OCI-LY3 (cell line): ENCODE measurements at regions not wholly inside any gene's neighbourhood (a gene's known extent, or its start where the extent isn't known, plus 50 kb on each side); places are given as distances from the start of the nearest gene placed in this dataset.

Source experiments
- H2AFZ ChIP-seq: fragments of 200-600, 300-600 bp; shearing (Covaris generic); 2 replicates; pipeline ENCODE4 v1.6.0; 2014; ENCODE audit warnings: antibody characterized with exemption, low read depth, low read length
- H3K27ac ChIP-seq: fragments of 200-600, 300-600 bp; sonication (generic); 2 replicates; pipeline ENCODE4 v1.5.1; 2014; ENCODE audit warnings: mild to moderate bottlenecking, low read length, moderate library complexity, mixed read lengths
- H3K27me3 ChIP-seq: fragments of 200-600, 300-600 bp; sonication (generic); 2 replicates; pipeline ENCODE4 v1.6.1; 2014; ENCODE audit warnings: low read depth, low read length, mixed read lengths
- H3K36me3 ChIP-seq: fragments of 200-600, 300-600 bp; sonication (generic); replicated peaks from 2 replicates; pipeline ENCODE3; 2014; ENCODE audit warnings: low read depth, low read length, mixed read lengths
- H3K4me1 ChIP-seq: fragments of 300-600, 200-600 bp; sonication (generic); 2 replicates; pipeline ENCODE4 v1.6.1; 2014; ENCODE audit warnings: low read length, mixed read lengths
- H3K4me2 ChIP-seq: fragments of 200-600, 300-600 bp; sonication (generic); 2 replicates; pipeline ENCODE4 v1.6.1; 2014; ENCODE audit warnings: low read length, mixed read lengths
- H3K4me3 ChIP-seq: fragments of 300-600, 200-600 bp; sonication (generic); 2 replicates; pipeline ENCODE4 v1.5.1; 2014; ENCODE audit warnings: antibody characterized with exemption, mild to moderate bottlenecking, low read length, moderate library complexity
- H3K79me2 ChIP-seq: fragments of 300-600, 200-600 bp; shearing (Covaris generic); 2 replicates; pipeline ENCODE4 v1.6.1; 2014; ENCODE audit warnings: mild to moderate bottlenecking, low read length, mixed read lengths
- H3K9ac ChIP-seq: fragments of 300-600, 200-600 bp; shearing (Covaris generic); 2 replicates; pipeline ENCODE4 v1.6.0; 2014; ENCODE audit warnings: mild to moderate bottlenecking, low read length, moderate library complexity
- H3K9me3 ChIP-seq: fragments of 200-600, 300-600 bp; shearing (Covaris generic); 2 replicates; pipeline ENCODE4 v1.6.1; 2014; ENCODE audit warnings: low read length, mixed read lengths; ENCODE audit not compliant: insufficient read depth
- H4K20me1 ChIP-seq: fragments of 200-600, 300-600 bp; sonication (generic); 2 replicates; pipeline ENCODE4 v1.6.1; 2016; ENCODE audit warnings: low read length, mixed read lengths; ENCODE audit not compliant: insufficient read depth
- EZH2phosphoT487 ChIP-seq: fragments of 200-600 bp; shearing (Covaris generic); IDR thresholded peaks from 2 replicates; pipeline ENCODE4 v1.6.1; 2018; ENCODE audit warnings: antibody characterized with exemption, mixed run types, low read depth
- TF ChIP-seq, protein P1 (sequence below): fragments of 200-600, 300-600 bp; sonication (generic); IDR thresholded peaks from 2 replicates; pipeline ENCODE4 v1.5.1; 2014; ENCODE audit warnings: antibody characterized with exemption, low read length, low read depth

DNA sequence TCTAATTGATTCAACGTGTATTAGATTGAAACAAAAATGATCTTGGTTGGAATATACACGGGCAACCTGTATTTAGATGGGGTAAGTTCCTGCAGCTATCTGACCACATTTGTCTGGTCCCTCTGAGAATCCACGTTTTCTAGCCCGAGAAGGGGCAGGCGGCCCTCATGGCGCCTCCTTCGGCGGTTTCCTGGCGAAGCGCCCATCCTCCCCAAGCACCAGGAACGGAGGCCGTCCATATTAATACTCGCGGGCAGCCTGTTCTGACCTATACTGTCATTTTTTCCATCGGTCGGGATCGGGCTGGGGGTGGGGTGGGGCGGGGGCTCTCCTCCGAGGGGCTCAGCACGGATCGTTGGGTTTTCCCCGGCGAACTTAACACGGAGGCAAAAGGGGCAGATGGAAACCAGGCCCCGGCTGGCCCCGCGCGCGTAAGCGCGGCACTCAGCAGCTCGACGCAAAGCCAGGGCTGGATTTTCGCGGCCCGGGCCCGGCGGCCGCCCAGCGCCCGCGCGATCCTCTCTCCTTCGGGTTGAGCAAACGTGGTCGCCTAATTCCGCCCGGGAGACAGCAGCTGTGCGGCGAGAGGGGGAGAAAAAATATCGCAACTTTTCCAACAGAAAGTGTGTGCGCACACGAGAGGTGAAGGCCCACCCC, 77.2 kb upstream of the BCOR start:
- Histone ChIP-seq H2AFZ (no peak overlapping the region), H3K27ac (peak overlapping the region; percentile 90)

DNA sequence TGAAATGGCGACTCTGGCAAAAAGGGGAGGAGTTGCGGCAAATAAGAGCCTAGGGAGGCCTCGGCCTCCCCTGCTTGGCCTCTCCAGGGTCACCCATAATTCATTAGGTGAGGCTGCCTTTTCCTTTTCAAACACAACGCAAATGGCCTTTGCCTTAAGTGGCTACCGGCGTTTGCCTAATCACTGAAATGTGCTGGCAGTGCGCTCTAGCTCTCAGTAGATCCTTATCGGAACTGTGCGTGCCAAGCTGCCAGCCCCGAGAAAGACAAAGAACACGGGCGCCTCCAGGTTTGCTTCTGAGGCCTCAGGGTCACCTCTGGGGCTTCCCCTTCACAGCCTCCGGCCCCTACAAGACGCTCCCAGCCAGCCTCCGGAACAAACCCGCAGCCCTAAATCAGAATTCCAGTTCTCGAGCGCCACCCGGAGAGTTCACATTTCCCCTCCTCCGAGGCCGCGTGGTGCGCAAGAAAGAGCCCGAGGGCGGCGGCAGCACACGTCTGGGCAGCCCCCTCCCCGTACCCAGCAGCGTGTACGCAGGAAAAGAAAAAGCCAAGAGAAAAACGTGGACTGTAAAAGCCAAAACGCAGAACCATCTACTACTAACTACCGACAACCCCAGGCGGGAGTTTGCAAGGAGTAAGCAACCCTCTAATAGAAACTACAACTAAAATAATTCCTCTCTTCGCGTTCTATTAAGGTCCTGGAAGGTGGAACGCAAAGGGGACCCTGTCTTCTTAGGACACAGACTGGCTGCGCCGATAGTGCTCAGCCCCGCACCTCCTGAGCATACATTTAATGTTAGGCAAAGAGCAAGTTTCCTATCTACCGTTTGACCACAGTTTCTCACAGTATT, 76.5 kb upstream of the BCOR start:
- peaks cover 39% of the 10 kb centered on the region for H3K79me2 ChIP-seq
- peak overlapping the region; percentile 93 for H3K4me2 ChIP-seq
- peak overlapping the region; percentile 90 for H3K27ac ChIP-seq
- H4K20me1 ChIP-seq, result no peaks in the 10 kb centered on the region
- H2AFZ ChIP-seq, result no peak overlapping the region
- no peak for TF ChIP-seq EZH2phosphoT487
- TF ChIP-seq, protein P1, sequence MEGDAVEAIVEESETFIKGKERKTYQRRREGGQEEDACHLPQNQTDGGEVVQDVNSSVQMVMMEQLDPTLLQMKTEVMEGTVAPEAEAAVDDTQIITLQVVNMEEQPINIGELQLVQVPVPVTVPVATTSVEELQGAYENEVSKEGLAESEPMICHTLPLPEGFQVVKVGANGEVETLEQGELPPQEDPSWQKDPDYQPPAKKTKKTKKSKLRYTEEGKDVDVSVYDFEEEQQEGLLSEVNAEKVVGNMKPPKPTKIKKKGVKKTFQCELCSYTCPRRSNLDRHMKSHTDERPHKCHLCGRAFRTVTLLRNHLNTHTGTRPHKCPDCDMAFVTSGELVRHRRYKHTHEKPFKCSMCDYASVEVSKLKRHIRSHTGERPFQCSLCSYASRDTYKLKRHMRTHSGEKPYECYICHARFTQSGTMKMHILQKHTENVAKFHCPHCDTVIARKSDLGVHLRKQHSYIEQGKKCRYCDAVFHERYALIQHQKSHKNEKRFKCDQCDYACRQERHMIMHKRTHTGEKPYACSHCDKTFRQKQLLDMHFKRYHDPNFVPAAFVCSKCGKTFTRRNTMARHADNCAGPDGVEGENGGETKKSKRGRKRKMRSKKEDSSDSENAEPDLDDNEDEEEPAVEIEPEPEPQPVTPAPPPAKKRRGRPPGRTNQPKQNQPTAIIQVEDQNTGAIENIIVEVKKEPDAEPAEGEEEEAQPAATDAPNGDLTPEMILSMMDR, result no peak; the same call in 1 of the 2 replicates
- H3K9me3 ChIP-seq, result no peaks in the 10 kb centered on the region
- H3K4me3 ChIP-seq, result peak overlapping the region; percentile 91
- peaks cover 58% of the 10 kb centered on the region for H3K4me1 ChIP-seq
- H3K36me3 ChIP-seq, result no peaks in the 10 kb centered on the region
- peak overlapping the region; percentile 100 for H3K9ac ChIP-seq
- H3K27me3 ChIP-seq, result no peaks in the 10 kb centered on the region

More for the DNA sequence above, 77.2 kb upstream of the BCOR start:
- H3K9me3 ChIP-seq, result no peaks in the 10 kb centered on the region
- TF ChIP-seq, protein P1, result no peak
- TF ChIP-seq EZH2phosphoT487, result no peak
- peak overlapping the region; percentile 91 for H3K4me3 ChIP-seq
- H4K20me1 ChIP-seq, result no peaks in the 10 kb centered on the region
- peaks cover 53% of the 10 kb centered on the region for H3K4me1 ChIP-seq
- H3K4me2 ChIP-seq, result peak overlapping the region; percentile 93
- peak overlapping the region; percentile 100 for H3K9ac ChIP-seq
- peaks cover 39% of the 10 kb centered on the region for H3K79me2 ChIP-seq
- no peaks in the 10 kb centered on the region for H3K36me3 ChIP-seq
- no peaks in the 10 kb centered on the region for H3K27me3 ChIP-seq

DNA sequence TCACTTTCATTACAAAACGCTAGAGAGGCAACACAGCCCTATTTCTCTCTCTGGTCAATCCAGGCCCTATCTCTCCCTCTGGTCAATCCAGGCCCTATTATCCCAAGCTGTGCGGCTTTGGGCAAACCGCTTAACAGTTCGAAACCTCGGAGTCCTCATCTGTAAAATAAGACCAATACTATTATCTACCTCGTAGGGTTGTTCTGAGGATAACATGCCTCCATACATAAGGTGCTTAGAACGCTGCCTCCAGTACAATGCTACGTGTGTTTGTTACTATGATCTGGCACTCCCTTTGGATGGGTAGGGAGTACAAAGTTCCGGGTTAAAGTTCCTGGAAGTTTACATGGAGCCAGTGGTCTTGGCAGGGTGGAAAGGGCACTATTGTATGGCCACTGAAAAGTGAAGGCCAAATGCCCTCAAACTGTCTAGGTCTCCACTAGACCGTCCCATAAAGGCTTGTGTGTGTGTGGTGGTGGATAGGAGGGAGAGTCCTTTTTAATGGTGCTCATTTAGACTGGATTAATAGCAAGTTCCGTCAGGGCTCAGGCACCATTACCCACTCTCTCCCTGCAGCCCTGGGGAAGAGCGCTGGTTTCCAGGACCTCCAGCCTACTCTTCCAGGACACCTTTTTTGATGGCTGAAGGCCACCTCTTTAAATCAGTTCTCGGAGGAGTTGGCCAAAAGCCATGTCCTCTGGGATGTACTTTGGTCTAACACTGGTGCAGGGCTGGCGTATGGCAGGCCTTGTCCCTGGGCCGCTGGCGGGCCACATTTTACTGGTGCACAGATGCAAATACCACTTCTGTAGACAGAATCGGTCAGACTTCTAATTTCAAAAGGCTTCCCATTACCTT, 75.6 kb upstream of the BCOR start:
- H3K27ac ChIP-seq, result peak overlapping the region; percentile 90
- no peaks in the 10 kb centered on the region for H3K36me3 ChIP-seq
- peaks cover 43% of the 10 kb centered on the region for H3K79me2 ChIP-seq
- H3K9me3 ChIP-seq, result no peaks in the 10 kb centered on the region
- no peaks in the 10 kb centered on the region for H3K27me3 ChIP-seq
- peak overlapping the region; percentile 93 for H3K4me2 ChIP-seq
- peaks cover 64% of the 10 kb centered on the region for H3K4me1 ChIP-seq
- no peak overlapping the region for H2AFZ ChIP-seq
- no peaks in the 10 kb centered on the region for H4K20me1 ChIP-seq
- peak overlapping the region; percentile 91 for H3K4me3 ChIP-seq
- peak overlapping the region; percentile 100 for H3K9ac ChIP-seq
- TF ChIP-seq, protein P1, result no peak
- TF ChIP-seq EZH2phosphoT487, result no peak
